Loucy (cell line): ENCODE measurements at regions not wholly inside any gene's neighbourhood (a gene's known extent, or its start where the extent isn't known, plus 50 kb on each side); places are given as distances from the start of the nearest gene placed in this dataset.

Source experiments
- EZH2phosphoT487 ChIP-seq: fragments of 200-600 bp; IDR thresholded peaks from 2 replicates; pipeline ENCODE4 v1.6.1; 2018; ENCODE audit warnings: antibody characterized with exemption, mild to moderate bottlenecking, moderate library complexity, borderline replicate concordance
- TF ChIP-seq, protein P1 (sequence below): fragments of 200-600 bp; sonication (generic); conservative IDR thresholded peaks from 2 replicates; pipeline ENCODE4 v1.5.1; 2014; ENCODE audit warnings: mild to moderate bottlenecking, antibody characterized with exemption, low read length

DNA sequence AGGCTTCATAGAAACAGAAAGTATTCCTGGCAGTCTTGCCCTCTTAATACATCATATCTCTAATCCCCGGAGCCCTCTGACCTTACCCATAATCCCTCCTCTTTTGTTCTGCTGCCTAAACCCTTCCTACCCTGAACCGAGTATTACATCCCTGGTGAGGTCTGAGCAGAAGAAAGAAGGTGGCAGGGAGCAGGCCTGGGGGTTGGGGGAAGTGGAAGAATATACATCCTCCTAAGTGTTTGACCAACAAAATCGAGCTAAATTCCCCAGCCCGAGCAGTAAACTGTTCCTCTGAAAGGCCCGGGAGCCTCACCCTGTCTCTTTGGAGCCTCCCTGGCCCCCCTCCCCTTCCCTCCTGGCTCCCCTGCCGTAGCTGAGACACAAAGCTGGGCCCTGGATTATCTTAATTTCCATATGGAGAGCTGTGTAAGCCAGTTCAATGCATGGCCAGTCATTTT is 192.6 kb upstream of the LHX5 start:
- no peak for TF ChIP-seq EZH2phosphoT487
- TF ChIP-seq, protein P1, sequence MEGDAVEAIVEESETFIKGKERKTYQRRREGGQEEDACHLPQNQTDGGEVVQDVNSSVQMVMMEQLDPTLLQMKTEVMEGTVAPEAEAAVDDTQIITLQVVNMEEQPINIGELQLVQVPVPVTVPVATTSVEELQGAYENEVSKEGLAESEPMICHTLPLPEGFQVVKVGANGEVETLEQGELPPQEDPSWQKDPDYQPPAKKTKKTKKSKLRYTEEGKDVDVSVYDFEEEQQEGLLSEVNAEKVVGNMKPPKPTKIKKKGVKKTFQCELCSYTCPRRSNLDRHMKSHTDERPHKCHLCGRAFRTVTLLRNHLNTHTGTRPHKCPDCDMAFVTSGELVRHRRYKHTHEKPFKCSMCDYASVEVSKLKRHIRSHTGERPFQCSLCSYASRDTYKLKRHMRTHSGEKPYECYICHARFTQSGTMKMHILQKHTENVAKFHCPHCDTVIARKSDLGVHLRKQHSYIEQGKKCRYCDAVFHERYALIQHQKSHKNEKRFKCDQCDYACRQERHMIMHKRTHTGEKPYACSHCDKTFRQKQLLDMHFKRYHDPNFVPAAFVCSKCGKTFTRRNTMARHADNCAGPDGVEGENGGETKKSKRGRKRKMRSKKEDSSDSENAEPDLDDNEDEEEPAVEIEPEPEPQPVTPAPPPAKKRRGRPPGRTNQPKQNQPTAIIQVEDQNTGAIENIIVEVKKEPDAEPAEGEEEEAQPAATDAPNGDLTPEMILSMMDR, result no peak
